Neuron (in vitro differentiated cells): ENCODE measurements at regions not wholly inside any gene's neighbourhood (a gene's known extent, or its start where the extent isn't known, plus 50 kb on each side); places are given as distances from the start of the nearest gene placed in this dataset.
"Not testable (repeated sequence)": the region's sequence is repeated elsewhere in the genome, so short reads cannot be mapped to it uniquely, and the experiment has no call there.

Experiments used
- H2AFZ ChIP-seq: one replicate; pipeline ENCODE4 v1.6.1; 2013; ENCODE audit warnings: low read depth, mild to moderate bottlenecking, inconsistent platforms, low read length, moderate library complexity
- H3K27me3 ChIP-seq: one replicate; pipeline ENCODE4 v1.6.1; 2013; ENCODE audit warnings: low read length; ENCODE audit not compliant: insufficient read depth
- H3K36me3 ChIP-seq: one replicate; pipeline ENCODE4 v1.6.1; 2013; ENCODE audit warnings: low read length; ENCODE audit not compliant: insufficient read depth
- H3K4me1 ChIP-seq: one replicate; pipeline ENCODE4 v1.6.1; 2013; ENCODE audit warnings: low read length; ENCODE audit not compliant: insufficient read depth
- H3K4me3 ChIP-seq: 2 replicates; pipeline ENCODE4 v1.5.1; 2013; ENCODE audit warnings: mild to moderate bottlenecking, low read length, moderate library complexity
- H3K9me3 ChIP-seq: one replicate; pipeline ENCODE4 v1.6.1; 2013; ENCODE audit warnings: low read length

- no peaks in the 10 kb centered on the region for H3K27me3 ChIP-seq
- H3K9me3 ChIP-seq, result no peaks in the 10 kb centered on the region
- no peak overlapping the region for H2AFZ ChIP-seq
- no peak overlapping the region for H3K4me3 ChIP-seq
- no peaks in the 10 kb centered on the region for H3K4me1 ChIP-seq
- no peaks in the 10 kb centered on the region for H3K36me3 ChIP-seq
Observed at GRCh38 chr3:153422314-153422713, 260.3 kb downstream of the RAP2B start.

GRCh38 chr3:153423820-153424219 is 261.8 kb downstream of the RAP2B start:
- H2AFZ ChIP-seq, H3K36me3 ChIP-seq, H3K9me3 ChIP-seq, H3K4me1 ChIP-seq, H3K27me3 ChIP-seq, H3K4me3 ChIP-seq: not testable (repeated sequence)

- Histone ChIP-seq H2AFZ (no peak overlapping the region), H3K36me3 (no peaks in the 10 kb centered on the region), H3K4me3 (no peak overlapping the region), H3K27me3 (no peaks in the 10 kb centered on the region), H3K4me1 (no peaks in the 10 kb centered on the region), H3K9me3 (no peaks in the 10 kb centered on the region)
Observed at GRCh38 chr3:153426344-153426743, 264.3 kb downstream of the RAP2B start.

GRCh38 chr3:153426803-153427202 is 264.8 kb downstream of the RAP2B start:
- H3K9me3 ChIP-seq, result no peaks in the 10 kb centered on the region
- H3K4me1 ChIP-seq, result no peaks in the 10 kb centered on the region
- no peak overlapping the region for H3K4me3 ChIP-seq
- H2AFZ ChIP-seq, result no peak overlapping the region
- no peaks in the 10 kb centered on the region for H3K36me3 ChIP-seq
- H3K27me3 ChIP-seq, result no peaks in the 10 kb centered on the region

- H3K27me3 ChIP-seq, result no peaks in the 10 kb centered on the region
- H3K4me3 ChIP-seq, result no peak overlapping the region
- no peaks in the 10 kb centered on the region for H3K36me3 ChIP-seq
- no peaks in the 10 kb centered on the region for H3K4me1 ChIP-seq
- no peak overlapping the region for H2AFZ ChIP-seq
- H3K9me3 ChIP-seq, result no peaks in the 10 kb centered on the region
Observed at GRCh38 chr3:153429821-153430220, 267.8 kb downstream of the RAP2B start.

GRCh38 chr3:153431076-153431475 is 269.1 kb downstream of the RAP2B start:
- no peaks in the 10 kb centered on the region for H3K36me3 ChIP-seq
- no peak overlapping the region for H3K4me3 ChIP-seq
- no peaks in the 10 kb centered on the region for H3K27me3 ChIP-seq
- no peaks in the 10 kb centered on the region for H3K9me3 ChIP-seq
- no peak overlapping the region for H2AFZ ChIP-seq
- no peaks in the 10 kb centered on the region for H3K4me1 ChIP-seq

GRCh38 chr3:153437666-153438065 is 275.6 kb downstream of the RAP2B start:
- Histone ChIP-seq H3K4me3 (no peak overlapping the region), H3K36me3 (no peaks in the 10 kb centered on the region)

GRCh38 chr3:153438271-153438670 is 276.2 kb downstream of the RAP2B start:
- Histone ChIP-seq H2AFZ (no peak overlapping the region), H3K27me3 (no peaks in the 10 kb centered on the region), H3K4me3 (no peak overlapping the region), H3K36me3 (no peaks in the 10 kb centered on the region), H3K4me1 (no peaks in the 10 kb centered on the region), H3K9me3 (no peaks in the 10 kb centered on the region)

More at GRCh38 chr3:153437666-153438065, 275.6 kb downstream of the RAP2B start:
- no peaks in the 10 kb centered on the region for H3K9me3 ChIP-seq
- H3K4me1 ChIP-seq, result no peaks in the 10 kb centered on the region
- no peaks in the 10 kb centered on the region for H3K27me3 ChIP-seq
- H2AFZ ChIP-seq, result no peak overlapping the region

- no peaks in the 10 kb centered on the region for H3K4me1 ChIP-seq
- H3K27me3 ChIP-seq, result no peaks in the 10 kb centered on the region
- H2AFZ ChIP-seq, result no peak overlapping the region
- no peak overlapping the region for H3K4me3 ChIP-seq
- H3K9me3 ChIP-seq, result no peaks in the 10 kb centered on the region
- H3K36me3 ChIP-seq, result no peaks in the 10 kb centered on the region
Observed at GRCh38 chr3:153439780-153440179, 277.8 kb downstream of the RAP2B start.

- Histone ChIP-seq H3K36me3 (no peaks in the 10 kb centered on the region), H3K27me3 (no peaks in the 10 kb centered on the region), H3K4me3 (no peak overlapping the region), H3K9me3 (no peaks in the 10 kb centered on the region), H2AFZ (no peak overlapping the region), H3K4me1 (no peaks in the 10 kb centered on the region)
Observed at GRCh38 chr3:153440311-153440710, 278.3 kb downstream of the RAP2B start.

- no peak overlapping the region for H3K4me3 ChIP-seq
Observed at GRCh38 chr3:153442386-153442785, 280.4 kb downstream of the RAP2B start.

GRCh38 chr3:153442799-153443487 is 280.9 kb downstream of the RAP2B start:
- H3K9me3 ChIP-seq, result no peaks in the 10 kb centered on the region
- H3K27me3 ChIP-seq, result no peaks in the 10 kb centered on the region
- no peak overlapping the region for H2AFZ ChIP-seq
- H3K4me1 ChIP-seq, result no peaks in the 10 kb centered on the region
- no peak overlapping the region for H3K4me3 ChIP-seq
- no peaks in the 10 kb centered on the region for H3K36me3 ChIP-seq

More at GRCh38 chr3:153442386-153442785, 280.4 kb downstream of the RAP2B start:
- Histone ChIP-seq H3K9me3 (no peaks in the 10 kb centered on the region), H2AFZ (no peak overlapping the region), H3K36me3 (no peaks in the 10 kb centered on the region), H3K27me3 (no peaks in the 10 kb centered on the region), H3K4me1 (no peaks in the 10 kb centered on the region)

GRCh38 chr3:153443961-153444360 is 281.9 kb downstream of the RAP2B start:
- H3K4me3 ChIP-seq, result no peak overlapping the region
- H3K27me3 ChIP-seq, result no peaks in the 10 kb centered on the region
- H3K4me1 ChIP-seq, result no peaks in the 10 kb centered on the region
- no peaks in the 10 kb centered on the region for H3K36me3 ChIP-seq
- no peak overlapping the region for H2AFZ ChIP-seq
- H3K9me3 ChIP-seq, result no peaks in the 10 kb centered on the region

- Histone ChIP-seq H3K9me3 (no peaks in the 10 kb centered on the region), H3K4me3 (no peak overlapping the region), H3K4me1 (no peaks in the 10 kb centered on the region), H3K27me3 (no peaks in the 10 kb centered on the region), H2AFZ (no peak overlapping the region), H3K36me3 (no peaks in the 10 kb centered on the region)
Observed at GRCh38 chr3:153445817-153446216, 283.8 kb downstream of the RAP2B start.
